ENCODE measurements at regions not wholly inside any gene's neighbourhood (a gene's known extent, or its start where the extent isn't known, plus 50 kb on each side); places are given as distances from the start of the nearest gene placed in this dataset.

DNA sequence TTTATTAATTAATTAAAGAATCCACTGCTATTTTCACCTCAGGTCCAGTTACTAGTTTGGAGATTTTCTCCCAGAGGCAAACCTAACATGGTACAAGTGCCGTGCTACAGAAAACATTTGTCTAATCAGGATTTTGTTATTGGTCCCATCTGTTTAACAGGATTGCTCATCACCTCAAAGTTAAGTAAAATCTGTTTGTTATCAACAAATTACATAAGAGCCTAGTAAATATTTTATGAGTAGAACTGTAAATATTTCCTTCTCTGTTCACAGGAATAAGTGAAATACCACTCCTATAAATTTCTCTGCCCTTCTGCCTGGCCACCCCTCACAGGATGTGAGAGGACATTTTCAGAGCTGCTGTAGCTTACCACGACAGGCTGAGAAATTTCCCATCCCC, 200.2 kb downstream of the RAD51AP2 start:
- DNase-seq (ENCODE audit: low read depth, low spot score) (no peak), FAIRE-seq (no peak)
- TF ChIP-seq, protein P1, sequence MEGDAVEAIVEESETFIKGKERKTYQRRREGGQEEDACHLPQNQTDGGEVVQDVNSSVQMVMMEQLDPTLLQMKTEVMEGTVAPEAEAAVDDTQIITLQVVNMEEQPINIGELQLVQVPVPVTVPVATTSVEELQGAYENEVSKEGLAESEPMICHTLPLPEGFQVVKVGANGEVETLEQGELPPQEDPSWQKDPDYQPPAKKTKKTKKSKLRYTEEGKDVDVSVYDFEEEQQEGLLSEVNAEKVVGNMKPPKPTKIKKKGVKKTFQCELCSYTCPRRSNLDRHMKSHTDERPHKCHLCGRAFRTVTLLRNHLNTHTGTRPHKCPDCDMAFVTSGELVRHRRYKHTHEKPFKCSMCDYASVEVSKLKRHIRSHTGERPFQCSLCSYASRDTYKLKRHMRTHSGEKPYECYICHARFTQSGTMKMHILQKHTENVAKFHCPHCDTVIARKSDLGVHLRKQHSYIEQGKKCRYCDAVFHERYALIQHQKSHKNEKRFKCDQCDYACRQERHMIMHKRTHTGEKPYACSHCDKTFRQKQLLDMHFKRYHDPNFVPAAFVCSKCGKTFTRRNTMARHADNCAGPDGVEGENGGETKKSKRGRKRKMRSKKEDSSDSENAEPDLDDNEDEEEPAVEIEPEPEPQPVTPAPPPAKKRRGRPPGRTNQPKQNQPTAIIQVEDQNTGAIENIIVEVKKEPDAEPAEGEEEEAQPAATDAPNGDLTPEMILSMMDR (optimal IDR thresholded peaks at IDR 0.05 in 1 of 3, IDR thresholded peaks at IDR 0.05 in 1 of 3, conservative IDR thresholded peaks at IDR 0.05 in 1 of 3; ENCODE audit: extremely low read depth in 1 of 3, insufficient read depth in 2 of 3, low read length in 3 of 3), result no peak
- no peak for TF ChIP-seq EZH2 (IDR thresholded peaks at IDR 0.05; ENCODE audit: low read length)
- Histone ChIP-seq H3K79me2 (ENCODE audit: control insufficient read depth, insufficient read depth, low read length) (no peaks in the 10 kb centered on the region), H3K4me3 (ENCODE audit: control insufficient read depth in 2 of 3, extremely low read depth in 1 of 3, insufficient read depth in 2 of 3, low read depth in 1 of 3, low read length in 3 of 3) (no peak overlapping the region), H3K27me3 (ENCODE audit: control insufficient read depth, extremely low read depth, insufficient read depth, low read length) (no peaks in the 10 kb centered on the region), H2AFZ (ENCODE audit: control insufficient read depth, low read length) (no peak overlapping the region), H3K9me1 (ENCODE audit: control insufficient read depth, extremely low read depth, insufficient read depth, low read length) (no peaks in the 10 kb centered on the region), H3K27ac (ENCODE audit: control insufficient read depth, insufficient read depth, low read length) (no peak overlapping the region), H3K9ac (ENCODE audit: control insufficient read depth, extremely low read depth, insufficient read depth, low read length) (no peak overlapping the region), H3K36me3 (ENCODE audit: control insufficient read depth in 2 of 2, extremely low read depth in 1 of 2, insufficient read depth in 2 of 2, low read length in 2 of 2) (no peaks in the 10 kb centered on the region), H4K20me1 (ENCODE audit: control insufficient read depth, extremely low read depth, insufficient read depth, low read length) (no peaks in the 10 kb centered on the region), H3K9me3 (ENCODE audit: control insufficient read depth, low read depth, low read length) (no peaks in the 10 kb centered on the region), H3K4me2 (ENCODE audit: control insufficient read depth, extremely low read depth, insufficient read depth, low read depth, low read length) (no peak overlapping the region), H3K4me1 (ENCODE audit: control insufficient read depth, extremely low read depth, insufficient read depth, low read length) (no peaks in the 10 kb centered on the region)
- dilution Hi-C loops (cut with MboI; ENCODE audit: extremely low pct_ligation_motif_present, low sequenced_read_pairs), result no loop called here

DNA sequence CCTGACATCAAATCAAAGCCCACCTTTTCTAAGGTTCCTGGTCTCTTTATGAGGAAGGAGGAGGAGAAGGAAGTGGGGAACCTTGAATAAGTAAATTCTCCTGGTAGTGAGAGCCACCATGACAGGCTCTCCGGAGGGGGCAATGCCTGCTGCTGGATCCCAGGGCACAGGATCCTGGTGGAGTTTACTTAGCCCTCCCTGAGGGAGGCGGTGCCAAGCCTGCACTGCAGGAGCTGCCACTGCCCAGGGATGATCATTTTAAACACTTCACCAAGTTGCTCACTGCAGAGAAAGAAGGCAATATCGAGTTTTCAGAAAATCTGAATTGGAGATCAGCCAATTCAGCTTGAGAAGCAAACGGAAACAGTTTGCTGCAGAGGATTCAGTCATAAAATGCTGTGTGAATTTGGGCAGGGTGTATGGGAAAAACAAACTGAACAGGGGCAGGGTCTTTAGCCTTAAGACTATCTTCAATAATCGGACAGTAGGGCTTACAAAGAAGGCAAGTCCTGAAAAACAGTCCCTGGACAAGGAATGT, 200.7 kb downstream of the RAD51AP2 start:
- Histone ChIP-seq H3K9me3 (ENCODE audit: control insufficient read depth, low read depth, low read length) (no peaks in the 10 kb centered on the region), H3K27me3 (ENCODE audit: control insufficient read depth, extremely low read depth, insufficient read depth, low read length) (no peaks in the 10 kb centered on the region), H3K27ac (ENCODE audit: control insufficient read depth, insufficient read depth, low read length) (no peak overlapping the region), H3K4me1 (ENCODE audit: control insufficient read depth, extremely low read depth, insufficient read depth, low read length) (no peaks in the 10 kb centered on the region), H3K9ac (ENCODE audit: control insufficient read depth, extremely low read depth, insufficient read depth, low read length) (no peak overlapping the region), H3K36me3 (ENCODE audit: control insufficient read depth in 2 of 2, extremely low read depth in 1 of 2, insufficient read depth in 2 of 2, low read length in 2 of 2) (no peaks in the 10 kb centered on the region), H3K4me2 (ENCODE audit: control insufficient read depth, extremely low read depth, insufficient read depth, low read depth, low read length) (no peak overlapping the region), H3K4me3 (ENCODE audit: control insufficient read depth in 2 of 3, extremely low read depth in 1 of 3, insufficient read depth in 2 of 3, low read depth in 1 of 3, low read length in 3 of 3) (no peak overlapping the region), H2AFZ (ENCODE audit: control insufficient read depth, low read length) (no peak overlapping the region), H3K9me1 (ENCODE audit: control insufficient read depth, extremely low read depth, insufficient read depth, low read length) (no peaks in the 10 kb centered on the region), H4K20me1 (ENCODE audit: control insufficient read depth, extremely low read depth, insufficient read depth, low read length) (no peaks in the 10 kb centered on the region), H3K79me2 (ENCODE audit: control insufficient read depth, insufficient read depth, low read length) (no peaks in the 10 kb centered on the region)
- no peak for DNase-seq (ENCODE audit: low read depth, low spot score)
- TF ChIP-seq, protein P1 (optimal IDR thresholded peaks at IDR 0.05 in 1 of 3, IDR thresholded peaks at IDR 0.05 in 1 of 3, conservative IDR thresholded peaks at IDR 0.05 in 1 of 3; ENCODE audit: extremely low read depth in 1 of 3, insufficient read depth in 2 of 3, low read length in 3 of 3), result no peak
- TF ChIP-seq EZH2 (IDR thresholded peaks at IDR 0.05; ENCODE audit: low read length), result no peak
- FAIRE-seq, result no peak
- dilution Hi-C loops (cut with MboI; ENCODE audit: extremely low pct_ligation_motif_present, low sequenced_read_pairs), result no loop called here
